GM13976 (cell line): ENCODE measurements at regions not wholly inside any gene's neighbourhood (a gene's known extent, or its start where the extent isn't known, plus 50 kb on each side); places are given as distances from the start of the nearest gene placed in this dataset.
"Not testable (repeated sequence)": the region's sequence is repeated elsewhere in the genome, so short reads cannot be mapped to it uniquely, and the experiment has no call there.

Experiments
- DNase-seq: peaks from one replicate; pipeline ENCODE4 v3.0.0; 2012; ENCODE audit warnings: low spot score
- CTCF ChIP-seq: IDR thresholded peaks from 2 replicates; pipeline ENCODE4 v1.5.1; 2012; ENCODE audit warnings: borderline replicate concordance, mild to moderate bottlenecking; ENCODE audit not compliant: insufficient read depth; ENCODE audit errors: extremely low read depth, missing control alignments, control extremely low read depth
- in situ Hi-C: fragments of 300-500 bp; cut with MboI; formaldehyde crosslinking; loops from one replicate; pipeline ENCODE4 v1.12.0; 2022; ENCODE audit warnings: low sequenced_read_pairs, mixed read lengths, inconsistent platforms; ENCODE audit not compliant: unreplicated experiment

- in situ Hi-C loops = no loop called here
- TF ChIP-seq CTCF = no peak
- peak; percentile 3 for DNase-seq
Observed at GRCh38 chrX:68980906-68981616, 152.2 kb downstream of the EFNB1 start.

- no peak for TF ChIP-seq CTCF
- no peak for DNase-seq
- in situ Hi-C loops = no loop called here
Observed at GRCh38 chrX:68978655-68979054, 149.8 kb downstream of the EFNB1 start.

GRCh38 chrX:68978255-68978654, 149.4 kb downstream of the EFNB1 start:
- no peak for DNase-seq
- in situ Hi-C loops = no loop called here

GRCh38 chrX:68953331-68953730, 124.5 kb downstream of the EFNB1 start:
- DNase-seq = no peak
- in situ Hi-C loops = no loop called here
- no peak for TF ChIP-seq CTCF

More at GRCh38 chrX:68978255-68978654, 149.4 kb downstream of the EFNB1 start:
- TF ChIP-seq CTCF = no peak

- in situ Hi-C loops, DNase-seq: not testable (repeated sequence)
Observed at GRCh38 chrX:68951942-68952619, 123.3 kb downstream of the EFNB1 start.

- in situ Hi-C loops = no loop called here
- DNase-seq = no peak
- TF ChIP-seq CTCF = no peak
Observed at GRCh38 chrX:68950937-68951336, 122.1 kb downstream of the EFNB1 start.

- peak; percentile 5 for DNase-seq
- in situ Hi-C loops = no loop called here
- TF ChIP-seq CTCF = no peak
Observed at GRCh38 chrX:68947882-68948605, 119.2 kb downstream of the EFNB1 start.
